AG04449 (cell line): ENCODE measurements at regions not wholly inside any gene's neighbourhood (a gene's known extent, or its start where the extent isn't known, plus 50 kb on each side); places are given as distances from the start of the nearest gene placed in this dataset.

Experiments
- CTCF ChIA-PET: fragments of 350-600 bp; formaldehyde crosslinking; extraction: SDS; loops from one replicate; lab custom pipeline; 2021; ENCODE audit warnings: antibody characterized with exemption; lab: Yijun Ruan, JAX
- POLR2A ChIA-PET: fragments of 400-600, 350-600 bp; formaldehyde crosslinking; extraction: SDS; loops from one replicate; lab custom pipeline; 2020; ENCODE audit warnings: antibody characterized with exemption, inconsistent platforms; lab: Yijun Ruan, JAX
- DNase-seq: peaks from one replicate; pipeline ENCODE4 v3.0.0-alpha.2; 2010; ENCODE audit warnings: low read depth, low spot score
- H3K4me3 ChIP-seq: 2 replicates; pipeline ENCODE4 v1.5.1; 2011; ENCODE audit warnings: low read depth, mild to moderate bottlenecking, control low read depth, low read length
- TF ChIP-seq, protein P1 (sequence below): IDR thresholded peaks from one replicate; pipeline ENCODE4 v1.5.1; 2011; ENCODE audit warnings: mild to moderate bottlenecking, moderate library complexity, low read length, control low read depth, inconsistent platforms; ENCODE audit not compliant: insufficient read depth; ENCODE audit errors: missing control alignments

DNA sequence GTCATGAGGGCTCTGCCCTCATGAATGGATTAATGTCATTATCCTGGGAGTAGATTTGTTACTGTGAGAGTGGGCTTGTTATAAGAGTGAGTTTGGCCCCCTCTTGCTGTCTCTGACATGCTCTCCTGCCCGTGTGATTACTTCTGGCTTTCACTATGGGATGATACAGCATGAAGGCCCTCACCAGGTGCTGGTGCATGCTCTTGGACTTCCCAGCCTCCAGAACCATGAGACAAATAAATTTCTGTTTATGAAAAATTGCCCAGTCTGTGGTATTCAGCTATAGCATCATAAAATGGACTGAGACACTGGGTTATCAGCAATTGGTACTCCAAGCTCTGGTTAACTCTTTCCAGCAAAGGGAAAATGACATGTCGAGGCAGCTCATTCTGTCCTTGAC, 76.2 kb upstream of the MAP3K7 start:
- POLR2A ChIA-PET = no interaction called here
- DNase-seq = no peak
- no peak overlapping the region for H3K4me3 ChIP-seq
- CTCF ChIA-PET = no interaction called here
- TF ChIP-seq, protein P1, sequence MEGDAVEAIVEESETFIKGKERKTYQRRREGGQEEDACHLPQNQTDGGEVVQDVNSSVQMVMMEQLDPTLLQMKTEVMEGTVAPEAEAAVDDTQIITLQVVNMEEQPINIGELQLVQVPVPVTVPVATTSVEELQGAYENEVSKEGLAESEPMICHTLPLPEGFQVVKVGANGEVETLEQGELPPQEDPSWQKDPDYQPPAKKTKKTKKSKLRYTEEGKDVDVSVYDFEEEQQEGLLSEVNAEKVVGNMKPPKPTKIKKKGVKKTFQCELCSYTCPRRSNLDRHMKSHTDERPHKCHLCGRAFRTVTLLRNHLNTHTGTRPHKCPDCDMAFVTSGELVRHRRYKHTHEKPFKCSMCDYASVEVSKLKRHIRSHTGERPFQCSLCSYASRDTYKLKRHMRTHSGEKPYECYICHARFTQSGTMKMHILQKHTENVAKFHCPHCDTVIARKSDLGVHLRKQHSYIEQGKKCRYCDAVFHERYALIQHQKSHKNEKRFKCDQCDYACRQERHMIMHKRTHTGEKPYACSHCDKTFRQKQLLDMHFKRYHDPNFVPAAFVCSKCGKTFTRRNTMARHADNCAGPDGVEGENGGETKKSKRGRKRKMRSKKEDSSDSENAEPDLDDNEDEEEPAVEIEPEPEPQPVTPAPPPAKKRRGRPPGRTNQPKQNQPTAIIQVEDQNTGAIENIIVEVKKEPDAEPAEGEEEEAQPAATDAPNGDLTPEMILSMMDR = no peak

- H3K4me3 ChIP-seq = no peak overlapping the region
- ChIA-PET POLR2A (no interaction called here), CTCF (no interaction called here)
- DNase-seq = no peak
- TF ChIP-seq, protein P1 = no peak
These were observed 74.1 kb upstream of the MAP3K7 start for GRCh38 chr6:90660931-90661330.

DNA sequence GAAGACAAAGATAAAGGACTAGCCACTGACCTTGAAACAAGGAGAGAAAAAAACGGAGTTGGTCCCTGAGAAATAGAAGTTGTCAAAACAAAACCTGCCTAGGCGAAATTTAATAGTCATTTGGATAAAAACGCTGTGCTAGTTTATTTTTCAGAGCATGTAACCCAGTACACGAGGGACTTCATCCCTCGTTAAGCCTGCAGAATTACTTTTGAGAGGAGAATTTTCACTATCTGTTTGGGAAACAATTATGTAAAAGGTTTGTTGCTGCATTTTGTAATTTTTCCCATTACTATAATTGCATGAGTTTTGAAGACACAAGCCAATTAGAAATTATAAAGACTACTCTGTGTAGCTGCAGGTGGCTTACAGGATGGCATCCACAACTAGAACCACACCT, 71.6 kb upstream of the MAP3K7 start:
- CTCF ChIA-PET = no interaction called here
- TF ChIP-seq, protein P1 = no peak

GRCh38 chr6:90656325-90656724, 69.5 kb upstream of the MAP3K7 start:
- DNase-seq = no peak
- TF ChIP-seq, protein P1 = no peak
- ChIA-PET POLR2A (no interaction called here), CTCF (interaction anchor here (1.4 kb wide), 1 partner anchor 11 kb away, joined by 3 read pairs; no protein-coding TSS in a partner anchor)
- no peak overlapping the region for H3K4me3 ChIP-seq

More for the DNA sequence above, 71.6 kb upstream of the MAP3K7 start:
- H3K4me3 ChIP-seq = no peak overlapping the region
- no peak for DNase-seq
- POLR2A ChIA-PET = no interaction called here

DNA sequence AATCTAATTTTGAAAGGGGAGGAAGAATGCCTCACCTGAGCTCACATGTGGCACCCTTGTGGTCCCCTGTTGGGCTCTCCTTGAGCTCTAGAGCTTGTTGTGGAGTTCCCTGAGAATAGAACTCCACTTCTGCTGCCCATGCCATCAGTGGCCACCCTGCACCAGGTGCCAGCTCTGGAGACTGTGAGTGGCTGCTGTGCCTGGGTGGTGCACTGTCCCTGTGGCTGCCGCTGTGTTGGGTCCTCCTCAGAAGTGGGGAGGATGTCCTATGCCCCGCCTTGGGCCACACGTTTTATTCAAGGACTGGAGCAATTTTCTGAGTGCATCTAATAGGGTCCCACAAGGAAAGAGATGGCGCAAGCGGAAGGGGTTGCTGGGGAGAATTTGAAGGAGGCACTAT, 67.9 kb upstream of the MAP3K7 start:
- no peak for DNase-seq
- TF ChIP-seq, protein P1 = no peak
- ChIA-PET CTCF (no interaction called here), POLR2A (no interaction called here)
- no peak overlapping the region for H3K4me3 ChIP-seq

DNA sequence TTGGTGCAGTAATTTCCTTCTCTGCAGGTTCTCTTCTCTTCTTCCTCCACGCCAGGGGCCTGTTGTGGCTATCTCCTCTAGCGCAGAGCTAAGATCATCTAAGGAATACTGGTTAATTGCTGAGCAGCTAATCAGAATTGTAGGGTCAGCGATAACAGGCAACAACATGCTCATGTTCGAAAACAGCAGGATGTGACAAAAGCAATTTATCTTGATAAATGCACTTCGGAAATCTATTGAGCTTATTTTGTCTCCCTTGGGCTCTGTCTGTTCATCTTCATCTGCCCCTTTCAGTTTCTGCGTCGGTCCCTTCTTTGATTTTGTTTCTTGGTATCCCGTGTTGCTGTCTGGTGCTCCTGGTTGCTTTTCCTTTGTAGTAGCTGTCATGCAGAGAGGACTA, 67.3 kb upstream of the MAP3K7 start:
- TF ChIP-seq, protein P1 = no peak
- ChIA-PET POLR2A (no interaction called here), CTCF (no interaction called here)
- H3K4me3 ChIP-seq = no peak overlapping the region
- DNase-seq = no peak

DNA sequence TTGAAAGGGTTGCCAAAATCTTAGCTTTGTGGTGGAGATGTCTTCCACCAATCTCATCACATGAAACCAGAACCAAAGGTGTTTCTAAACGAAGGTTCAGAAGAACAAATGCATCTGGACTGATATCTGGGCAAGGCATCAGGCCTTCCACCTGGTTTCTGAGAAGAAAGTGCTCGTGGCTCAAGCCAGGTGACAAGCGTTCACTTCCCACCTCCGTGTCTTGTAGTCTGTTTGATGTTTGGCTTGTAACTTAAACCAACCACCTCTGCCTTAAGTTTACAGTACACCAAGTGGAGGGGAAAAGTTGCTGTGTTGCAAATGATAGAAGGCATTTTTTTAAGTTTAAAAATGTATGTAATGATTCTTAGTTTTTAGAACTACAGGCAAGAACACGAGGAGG, 66.9 kb upstream of the MAP3K7 start:
- TF ChIP-seq, protein P1 = no peak
- no peak for DNase-seq
- no peak overlapping the region for H3K4me3 ChIP-seq
- ChIA-PET POLR2A (no interaction called here), CTCF (no interaction called here)
